ENCODE measurements at regions not wholly inside any gene's neighbourhood (a gene's known extent, or its start where the extent isn't known, plus 50 kb on each side); places are given as distances from the start of the nearest gene placed in this dataset.

- H3K9me3 ChIP-seq (ENCODE audit: low read depth, low read length, poor library complexity, severe bottlenecking): no peaks in the 10 kb centered on the region
- no TSS peak for BruUV-seq (replicated peaks)
- H3K27ac ChIP-seq (ENCODE audit: low read depth, low read length, poor library complexity, severe bottlenecking): no peak overlapping the region
- no peaks in the 10 kb centered on the region for H3K4me1 ChIP-seq (ENCODE audit: insufficient read depth, low read length, poor library complexity, severe bottlenecking)
- TF ChIP-seq CTCF (conservative IDR thresholded peaks at IDR 0.05; ENCODE audit: low read depth, low read length) (no peak), EZH2 (IDR thresholded peaks at IDR 0.05; ENCODE audit: borderline replicate concordance, low read depth, low read length, poor library complexity, severe bottlenecking) (no peak)
- CTCF ChIA-PET: no interaction called here
- H3K27me3 ChIP-seq (replicated peaks; ENCODE audit: insufficient read depth, low read depth, low read length, poor library complexity): peaks cover 5% of the 10 kb centered on the region
- intact Hi-C loops (cut with micrococcal nuclease; ENCODE audit: unreplicated experiment): no loop called here
- H3K4me3 ChIP-seq (ENCODE audit: low read depth, low read length, poor library complexity, severe bottlenecking): no peak overlapping the region
- no peaks in the 10 kb centered on the region for H3K36me3 ChIP-seq (ENCODE audit: insufficient read depth, low read length, poor library complexity, severe bottlenecking)
- DNase-seq (ENCODE audit: low spot score): peak; percentile 30
- POLR2A ChIA-PET (ENCODE audit: low non-redundant PET): no interaction called here
These were observed 401.1 kb upstream of the PODXL start for GRCh38 chr7:131957338-131958020.

GRCh38 chr7:131956864-131957263 lies 400.4 kb upstream of the PODXL start:
- CTCF ChIA-PET: no interaction called here
- POLR2A ChIA-PET (ENCODE audit: low non-redundant PET): no interaction called here
- no peak for DNase-seq (ENCODE audit: low spot score)

GRCh38 chr7:131955679-131956078 lies 399.3 kb upstream of the PODXL start:
- Histone ChIP-seq H3K4me1 (ENCODE audit: insufficient read depth, low read length, poor library complexity, severe bottlenecking) (no peaks in the 10 kb centered on the region), H3K36me3 (ENCODE audit: insufficient read depth, low read length, poor library complexity, severe bottlenecking) (no peaks in the 10 kb centered on the region), H3K9me3 (ENCODE audit: low read depth, low read length, poor library complexity, severe bottlenecking) (no peaks in the 10 kb centered on the region), H3K27me3 (replicated peaks; ENCODE audit: insufficient read depth, low read depth, low read length, poor library complexity) (peaks cover 3% of the 10 kb centered on the region), H3K4me3 (ENCODE audit: low read depth, low read length, poor library complexity, severe bottlenecking) (no peak overlapping the region), H3K27ac (ENCODE audit: low read depth, low read length, poor library complexity, severe bottlenecking) (no peak overlapping the region)
- no TSS peak for BruUV-seq (replicated peaks)
- intact Hi-C loops (cut with micrococcal nuclease; ENCODE audit: unreplicated experiment): no loop called here
- TF ChIP-seq EZH2 (IDR thresholded peaks at IDR 0.05; ENCODE audit: borderline replicate concordance, low read depth, low read length, poor library complexity, severe bottlenecking) (no peak), CTCF (conservative IDR thresholded peaks at IDR 0.05; ENCODE audit: low read depth, low read length) (no peak)
- no peak for DNase-seq (ENCODE audit: low spot score)
- ChIA-PET CTCF (no interaction called here), POLR2A (ENCODE audit: low non-redundant PET) (no interaction called here)

More at GRCh38 chr7:131956864-131957263, 400.4 kb upstream of the PODXL start:
- TF ChIP-seq CTCF (conservative IDR thresholded peaks at IDR 0.05; ENCODE audit: low read depth, low read length) (no peak), EZH2 (IDR thresholded peaks at IDR 0.05; ENCODE audit: borderline replicate concordance, low read depth, low read length, poor library complexity, severe bottlenecking) (no peak)
- Histone ChIP-seq H3K4me3 (ENCODE audit: low read depth, low read length, poor library complexity, severe bottlenecking) (no peak overlapping the region), H3K36me3 (ENCODE audit: insufficient read depth, low read length, poor library complexity, severe bottlenecking) (no peaks in the 10 kb centered on the region), H3K27me3 (replicated peaks; ENCODE audit: insufficient read depth, low read depth, low read length, poor library complexity) (peaks cover 5% of the 10 kb centered on the region), H3K9me3 (ENCODE audit: low read depth, low read length, poor library complexity, severe bottlenecking) (no peaks in the 10 kb centered on the region), H3K27ac (ENCODE audit: low read depth, low read length, poor library complexity, severe bottlenecking) (no peak overlapping the region), H3K4me1 (ENCODE audit: insufficient read depth, low read length, poor library complexity, severe bottlenecking) (no peaks in the 10 kb centered on the region)
- intact Hi-C loops (cut with micrococcal nuclease; ENCODE audit: unreplicated experiment): no loop called here
- no TSS peak for BruUV-seq (replicated peaks)

All from A673 (cell line).